ENCODE measurements at regions not wholly inside any gene's neighbourhood (a gene's known extent, or its start where the extent isn't known, plus 50 kb on each side); places are given as distances from the start of the nearest gene placed in this dataset.

DNA sequence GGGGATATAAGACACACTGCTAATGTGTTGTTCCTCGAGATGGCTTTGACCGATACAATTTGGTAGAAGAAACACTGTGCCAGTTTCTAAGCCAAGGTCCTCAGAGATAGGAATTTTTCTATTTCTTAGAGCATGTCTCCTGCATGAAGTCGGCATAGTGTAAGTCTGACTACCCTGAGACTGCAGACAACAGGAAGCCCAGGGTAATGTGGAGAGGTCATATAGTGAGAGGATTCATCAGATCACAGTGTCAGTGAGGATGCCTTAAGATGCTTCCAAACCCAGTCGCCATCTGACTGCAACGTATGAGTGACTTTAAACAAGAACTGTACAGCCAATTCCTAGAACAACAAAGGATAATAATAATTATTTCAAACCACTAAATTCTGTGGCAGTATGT is 818.3 kb upstream of the GYPC start:
- no peak overlapping the region for H2AFZ ChIP-seq (ENCODE audit: low read length)
- H4K20me1 ChIP-seq (ENCODE audit: insufficient read depth, low read length), result no peaks in the 10 kb centered on the region
- BruUV-seq (replicated peaks), result no TSS peak
- in situ Hi-C loops (cut with HindIII; ENCODE audit: extremely low pct_ligation_motif_present, low pct_unique_long_range_greater_than_20kb), result no loop called here
- H3K79me2 ChIP-seq (ENCODE audit: insufficient read depth, low read length), result no peaks in the 10 kb centered on the region
- DNase-seq (ENCODE audit: low spot score) (no peak), ATAC-seq (no peak), FAIRE-seq (no peak)
- CTCF ChIA-PET (ENCODE audit: low intra/inter-chr PET ratio, low total read pairs), result no interaction called here
- H3K9me3 ChIP-seq (ENCODE audit: low read length), result peaks cover 64% of the 10 kb centered on the region
- H3K27me3 ChIP-seq (ENCODE audit: control insufficient read depth in 1 of 2, insufficient read depth in 2 of 2, low read length in 2 of 2), result no peaks in the 10 kb centered on the region; a peak in 1 of 5 replicates
- H3K4me2 ChIP-seq (ENCODE audit: low read depth, low read length), result no peak overlapping the region
- TF ChIP-seq ASH2L (IDR thresholded peaks at IDR 0.05; ENCODE audit: insufficient read length, low read depth, low read length) (no peak), ZIK1 (CRISPR knock-in tag; IDR thresholded peaks at IDR 0.05; ENCODE audit: borderline replicate concordance, low read depth) (no peak), MLLT10 (CRISPR knock-in tag; IDR thresholded peaks at IDR 0.05) (no peak)
- TF ChIP-seq, protein P1, sequence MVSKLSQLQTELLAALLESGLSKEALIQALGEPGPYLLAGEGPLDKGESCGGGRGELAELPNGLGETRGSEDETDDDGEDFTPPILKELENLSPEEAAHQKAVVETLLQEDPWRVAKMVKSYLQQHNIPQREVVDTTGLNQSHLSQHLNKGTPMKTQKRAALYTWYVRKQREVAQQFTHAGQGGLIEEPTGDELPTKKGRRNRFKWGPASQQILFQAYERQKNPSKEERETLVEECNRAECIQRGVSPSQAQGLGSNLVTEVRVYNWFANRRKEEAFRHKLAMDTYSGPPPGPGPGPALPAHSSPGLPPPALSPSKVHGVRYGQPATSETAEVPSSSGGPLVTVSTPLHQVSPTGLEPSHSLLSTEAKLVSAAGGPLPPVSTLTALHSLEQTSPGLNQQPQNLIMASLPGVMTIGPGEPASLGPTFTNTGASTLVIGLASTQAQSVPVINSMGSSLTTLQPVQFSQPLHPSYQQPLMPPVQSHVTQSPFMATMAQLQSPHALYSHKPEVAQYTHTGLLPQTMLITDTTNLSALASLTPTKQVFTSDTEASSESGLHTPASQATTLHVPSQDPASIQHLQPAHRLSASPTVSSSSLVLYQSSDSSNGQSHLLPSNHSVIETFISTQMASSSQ (IDR thresholded peaks at IDR 0.05; ENCODE audit: low read depth), result no peak
- TF ChIP-seq, protein P1 (CRISPR knock-in tag; IDR thresholded peaks at IDR 0.05; ENCODE audit: borderline replicate concordance), result no peak
- H3K4me3 ChIP-seq (replicated peaks in 1 of 3; ENCODE audit: insufficient read depth in 1 of 3, low read depth in 2 of 3, low read length in 3 of 3), result no peak overlapping the region
- no peaks in the 10 kb centered on the region for H3K4me1 ChIP-seq (ENCODE audit: insufficient read depth, low read length)
- intact Hi-C loops (cut with micrococcal nuclease; ENCODE audit: unreplicated experiment), result no loop called here
- no peak overlapping the region for H3K27ac ChIP-seq (ENCODE audit: extremely low read length, insufficient read depth, low read length)
- 16% methylated on average over 5 of the region's 5 CpGs for WGBS (ENCODE audit: low lambda C conversion rate)
- H3K36me3 ChIP-seq (replicated peaks in 1 of 2; ENCODE audit: control insufficient read depth in 1 of 2, insufficient read depth in 2 of 2, low read length in 2 of 2), result no peaks in the 10 kb centered on the region
- POLR2A ChIA-PET, result no interaction called here
- H3K9ac ChIP-seq (ENCODE audit: insufficient read depth, low read depth, low read length), result no peak overlapping the region

DNA sequence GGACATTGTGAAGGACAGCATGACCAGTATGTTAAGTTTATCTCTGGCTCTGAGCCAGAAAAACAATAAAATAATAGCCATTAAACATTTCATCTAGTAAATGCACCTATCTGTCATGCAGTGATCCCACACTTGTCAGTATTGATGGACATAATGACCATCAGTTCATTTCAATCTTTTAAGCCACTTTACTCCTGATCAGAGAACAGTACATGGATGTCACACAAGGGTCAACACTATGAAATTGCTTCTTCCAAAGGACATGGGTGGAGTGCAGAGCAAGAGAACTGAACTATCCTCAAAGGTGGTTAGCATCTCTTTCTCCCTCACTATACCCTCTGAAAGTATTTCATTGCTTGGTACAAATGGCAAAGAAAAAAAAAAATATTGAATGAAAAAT is 816.0 kb upstream of the GYPC start:
- TF ChIP-seq, protein P2, sequence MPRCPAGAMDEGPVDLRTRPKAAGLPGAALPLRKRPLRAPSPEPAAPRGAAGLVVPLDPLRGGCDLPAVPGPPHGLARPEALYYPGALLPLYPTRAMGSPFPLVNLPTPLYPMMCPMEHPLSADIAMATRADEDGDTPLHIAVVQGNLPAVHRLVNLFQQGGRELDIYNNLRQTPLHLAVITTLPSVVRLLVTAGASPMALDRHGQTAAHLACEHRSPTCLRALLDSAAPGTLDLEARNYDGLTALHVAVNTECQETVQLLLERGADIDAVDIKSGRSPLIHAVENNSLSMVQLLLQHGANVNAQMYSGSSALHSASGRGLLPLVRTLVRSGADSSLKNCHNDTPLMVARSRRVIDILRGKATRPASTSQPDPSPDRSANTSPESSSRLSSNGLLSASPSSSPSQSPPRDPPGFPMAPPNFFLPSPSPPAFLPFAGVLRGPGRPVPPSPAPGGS (CRISPR knock-in tag; IDR thresholded peaks at IDR 0.05), result no peak
- TF ChIP-seq LCORL (IDR thresholded peaks at IDR 0.05) (peak; percentile 48; the same call in 1 of the 2 replicates), LCORL (CRISPR knock-in tag; IDR thresholded peaks at IDR 0.05) (no peak)
- CTCF ChIA-PET (ENCODE audit: low intra/inter-chr PET ratio, low total read pairs), result no interaction called here

More for the DNA sequence above, 816.0 kb upstream of the GYPC start:
- Histone ChIP-seq H2AFZ (ENCODE audit: low read length) (no peak overlapping the region), H3K9ac (ENCODE audit: insufficient read depth, low read depth, low read length) (no peak overlapping the region), H3K36me3 (replicated peaks in 1 of 2; ENCODE audit: control insufficient read depth in 1 of 2, insufficient read depth in 2 of 2, low read length in 2 of 2) (no peaks in the 10 kb centered on the region), H3K4me1 (ENCODE audit: insufficient read depth, low read length) (no peaks in the 10 kb centered on the region), H3K27ac (ENCODE audit: extremely low read length, insufficient read depth, low read length) (no peak overlapping the region), H3K79me2 (ENCODE audit: insufficient read depth, low read length) (no peaks in the 10 kb centered on the region), H4K20me1 (ENCODE audit: insufficient read depth, low read length) (no peaks in the 10 kb centered on the region), H3K4me2 (ENCODE audit: low read depth, low read length) (no peak overlapping the region), H3K27me3 (ENCODE audit: control insufficient read depth in 1 of 2, insufficient read depth in 2 of 2, low read length in 2 of 2) (no peaks in the 10 kb centered on the region; a peak in 1 of 5 replicates), H3K4me3 (replicated peaks in 1 of 3; ENCODE audit: insufficient read depth in 1 of 3, low read depth in 2 of 3, low read length in 3 of 3) (no peak overlapping the region), H3K9me3 (ENCODE audit: low read length) (peaks cover 63% of the 10 kb centered on the region)
- ATAC-seq, result no peak
- intact Hi-C loops (cut with micrococcal nuclease; ENCODE audit: unreplicated experiment) (no loop called here), in situ Hi-C loops (cut with HindIII; ENCODE audit: extremely low pct_ligation_motif_present, low pct_unique_long_range_greater_than_20kb) (no loop called here)
- no TSS peak for BruUV-seq (replicated peaks)
- no peak for FAIRE-seq
- no peak for DNase-seq (ENCODE audit: low spot score)
- POLR2A ChIA-PET, result no interaction called here

All from HepG2 (cell line).